ENCODE measurements at regions not wholly inside any gene's neighbourhood (a gene's known extent, or its start where the extent isn't known, plus 50 kb on each side); places are given as distances from the start of the nearest gene placed in this dataset.

DNA sequence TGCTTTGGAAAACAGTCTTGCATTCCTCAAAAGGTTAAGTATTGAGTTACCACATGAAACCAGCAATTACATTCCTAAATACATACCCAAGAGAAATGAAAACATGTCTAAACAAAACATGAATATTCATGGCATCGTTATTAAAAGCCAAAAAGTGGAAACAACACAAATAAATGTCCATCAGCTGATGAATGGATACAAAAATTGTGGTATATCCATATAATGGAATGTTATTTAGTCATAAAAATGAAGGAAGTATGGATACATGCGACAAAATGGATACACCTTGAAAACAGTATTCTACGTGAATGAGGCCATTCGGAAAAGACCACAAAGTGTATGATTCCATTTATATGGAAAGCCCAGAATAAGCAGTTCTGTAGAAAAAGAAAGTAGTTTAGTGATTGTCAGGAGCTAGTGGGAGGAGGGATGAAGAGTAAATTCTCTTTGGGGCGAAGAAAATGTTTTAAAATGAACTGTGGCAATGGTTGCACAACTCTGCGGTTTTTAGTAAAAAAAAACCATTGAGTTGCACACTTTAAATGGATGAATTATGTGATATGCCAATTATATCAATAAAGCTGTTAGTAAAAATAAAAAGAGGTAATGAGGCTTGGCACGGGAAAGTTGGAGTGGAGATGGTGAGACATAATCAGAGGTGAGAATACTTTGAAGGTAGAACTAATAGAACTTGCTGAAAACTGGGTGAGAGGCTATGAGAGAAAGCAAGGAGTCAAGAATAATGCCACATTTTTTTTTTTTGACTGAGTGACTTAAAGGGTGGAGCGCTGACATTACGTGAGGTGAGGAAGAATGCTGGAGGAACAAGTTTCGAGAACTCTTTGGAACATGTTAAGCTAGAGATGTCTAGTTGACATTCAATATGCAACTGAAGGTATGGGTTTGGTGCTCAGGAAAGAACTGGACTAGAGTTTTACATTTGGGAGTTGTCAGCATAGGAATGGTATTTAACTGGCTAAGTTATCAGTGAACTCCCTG is 194.9 kb upstream of the ZNF608 start:
- Histone ChIP-seq H3K9me3 (no peaks in the 10 kb centered on the region), H3K4me3 (ENCODE audit: control insufficient read depth in 1 of 2, extremely low read depth in 1 of 2, low read length in 1 of 2) (no peak overlapping the region), H3K4me1 (ENCODE audit: control insufficient read depth in 1 of 2, extremely low read depth in 1 of 2, insufficient read depth in 2 of 2, low read length in 2 of 2) (no peaks in the 10 kb centered on the region), H3K27me3 (replicated peaks in 1 of 2; ENCODE audit: control insufficient read depth in 2 of 2, extremely low read depth in 1 of 2, insufficient read depth in 2 of 2, low read length in 1 of 2) (no peaks in the 10 kb centered on the region), H3K27ac (ENCODE audit: low read length) (no peak overlapping the region), H3K36me3 (ENCODE audit: control insufficient read depth in 2 of 2, extremely low read depth in 1 of 2, insufficient read depth in 1 of 2, low read length in 1 of 2) (no peaks in the 10 kb centered on the region)
- no peaks in the 10 kb centered on the region for H3K36me3 Mint-ChIP-seq
- no peaks in the 10 kb centered on the region for H3K27me3 Mint-ChIP-seq
- H3K4me3 Mint-ChIP-seq, result no peak overlapping the region
- 78% methylated on average over 9 of the region's 10 CpGs for WGBS (ENCODE audit: insufficient coverage)
- no peak for ATAC-seq (replicated peaks in 1 of 4)
- peaks cover 2 to 9% (median 5%) of the 10 kb centered on the region in 3 donors for H3K9me3 Mint-ChIP-seq
- H3K4me1 Mint-ChIP-seq, result no peaks in the 10 kb centered on the region
- no peak overlapping the region for H3K27ac Mint-ChIP-seq
- DNase-seq, result no peak
- POLR2A ChIA-PET, result interaction anchor here in 1 of 2 donors (0.7 kb wide), 1 partner anchor 16 kb away, joined by 3 read pairs; no protein-coding TSS in a partner anchor
- CTCF ChIA-PET, result no interaction called here

DNA sequence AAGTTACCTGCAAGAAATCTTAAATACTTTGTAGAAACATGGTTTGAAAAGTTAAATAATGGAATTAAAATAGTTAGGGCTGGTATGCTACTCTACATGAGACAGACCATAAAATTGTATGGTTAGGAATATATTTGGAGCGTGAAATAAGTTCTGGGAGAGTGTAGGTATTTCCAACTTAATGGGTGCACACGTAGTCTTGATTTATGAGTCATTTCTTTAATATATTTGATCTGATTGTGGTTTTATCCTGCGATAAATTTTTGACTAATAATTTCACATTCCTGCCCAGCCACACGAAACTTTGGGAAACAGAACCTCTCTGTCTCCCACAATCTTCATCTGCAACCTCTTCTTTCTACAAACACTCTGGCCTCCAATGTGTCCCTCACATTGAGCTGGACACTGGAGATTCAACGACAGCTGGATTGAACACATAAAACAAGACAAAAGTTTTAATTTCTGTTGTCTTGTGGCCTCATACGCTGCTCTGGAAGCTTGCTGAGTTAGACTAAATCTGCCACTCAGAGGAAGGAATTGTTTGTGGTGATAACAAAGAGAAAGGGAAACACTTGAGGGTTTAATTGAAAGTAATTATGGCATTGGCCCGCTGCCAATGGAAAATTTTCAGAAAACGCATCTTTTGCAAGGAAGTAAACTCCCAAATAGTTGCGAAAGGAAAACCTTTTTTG is 201.8 kb upstream of the ZNF608 start:
- Histone ChIP-seq H3K27me3 (replicated peaks in 1 of 2; ENCODE audit: control insufficient read depth in 2 of 2, extremely low read depth in 1 of 2, insufficient read depth in 2 of 2, low read length in 1 of 2) (no peaks in the 10 kb centered on the region), H3K27ac (ENCODE audit: low read length) (no peak overlapping the region), H3K4me1 (ENCODE audit: control insufficient read depth in 1 of 2, extremely low read depth in 1 of 2, insufficient read depth in 2 of 2, low read length in 2 of 2) (no peaks in the 10 kb centered on the region), H3K9me3 (no peaks in the 10 kb centered on the region), H3K36me3 (ENCODE audit: control insufficient read depth in 2 of 2, extremely low read depth in 1 of 2, insufficient read depth in 1 of 2, low read length in 1 of 2) (no peaks in the 10 kb centered on the region), H3K4me3 (ENCODE audit: control insufficient read depth in 1 of 2, extremely low read depth in 1 of 2, low read length in 1 of 2) (no peak overlapping the region)
- DNase-seq, result no peak
- Mint-ChIP-seq H3K4me1 (no peaks in the 10 kb centered on the region), H3K4me3 (no peak overlapping the region), H3K27me3 (no peaks in the 10 kb centered on the region), H3K9me3 (peaks cover 0 to 3% (median 2%) of the 10 kb centered on the region in 3 donors), H3K27ac (no peak overlapping the region), H3K36me3 (no peaks in the 10 kb centered on the region)
- CTCF ChIA-PET, result no interaction called here
- no peak for ATAC-seq (replicated peaks in 1 of 4)
- POLR2A ChIA-PET, result no interaction called here
- WGBS (ENCODE audit: insufficient coverage), result 34% methylated on average over 3 of the region's 9 CpGs

DNA sequence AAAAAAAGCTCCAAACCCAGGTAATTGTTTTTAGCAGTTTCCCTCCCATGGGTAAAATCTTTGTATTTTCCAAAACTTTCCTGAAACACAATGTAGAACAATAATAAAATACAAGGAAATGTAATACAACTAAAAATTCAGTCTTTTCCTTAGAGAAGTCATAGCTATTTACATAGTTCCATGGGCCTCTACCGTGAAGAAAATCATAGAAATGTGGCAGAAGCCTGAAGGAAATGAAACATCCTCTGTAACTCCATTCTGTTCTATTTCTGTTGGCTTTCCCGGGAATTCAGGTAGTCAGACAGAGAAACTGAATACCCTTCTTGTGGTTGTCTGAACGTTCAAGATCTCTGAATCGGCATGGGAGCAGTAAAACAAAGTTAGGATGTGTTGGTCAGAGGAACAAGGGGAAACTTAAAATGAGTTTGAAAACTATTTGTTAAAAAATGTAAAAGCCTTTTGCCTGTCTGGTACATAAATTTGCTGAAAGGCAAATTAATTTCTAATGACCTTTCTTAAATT is 202.4 kb upstream of the ZNF608 start:
- Mint-ChIP-seq H3K9me3 (peaks cover 0 to 3% (median 2%) of the 10 kb centered on the region in 3 donors), H3K36me3 (no peaks in the 10 kb centered on the region), H3K4me3 (no peak overlapping the region), H3K27me3 (no peaks in the 10 kb centered on the region), H3K4me1 (no peaks in the 10 kb centered on the region), H3K27ac (no peak overlapping the region)
- H3K27ac ChIP-seq (ENCODE audit: low read length), result no peak overlapping the region
- ChIA-PET POLR2A (no interaction called here), CTCF (no interaction called here)
- DNase-seq (no peak), ATAC-seq (replicated peaks in 1 of 4) (no peak)
- H3K4me1 ChIP-seq (ENCODE audit: control insufficient read depth in 1 of 2, extremely low read depth in 1 of 2, insufficient read depth in 2 of 2, low read length in 2 of 2), result no peaks in the 10 kb centered on the region
- no peak overlapping the region for H3K4me3 ChIP-seq (ENCODE audit: control insufficient read depth in 1 of 2, extremely low read depth in 1 of 2, low read length in 1 of 2)
- 16% methylated on average over 3 of the region's 4 CpGs for WGBS (ENCODE audit: insufficient coverage)
- H3K27me3 ChIP-seq (replicated peaks in 1 of 2; ENCODE audit: control insufficient read depth in 2 of 2, extremely low read depth in 1 of 2, insufficient read depth in 2 of 2, low read length in 1 of 2), result no peaks in the 10 kb centered on the region
- no peaks in the 10 kb centered on the region for H3K36me3 ChIP-seq (ENCODE audit: control insufficient read depth in 2 of 2, extremely low read depth in 1 of 2, insufficient read depth in 1 of 2, low read length in 1 of 2)
- H3K9me3 ChIP-seq, result no peaks in the 10 kb centered on the region

DNA sequence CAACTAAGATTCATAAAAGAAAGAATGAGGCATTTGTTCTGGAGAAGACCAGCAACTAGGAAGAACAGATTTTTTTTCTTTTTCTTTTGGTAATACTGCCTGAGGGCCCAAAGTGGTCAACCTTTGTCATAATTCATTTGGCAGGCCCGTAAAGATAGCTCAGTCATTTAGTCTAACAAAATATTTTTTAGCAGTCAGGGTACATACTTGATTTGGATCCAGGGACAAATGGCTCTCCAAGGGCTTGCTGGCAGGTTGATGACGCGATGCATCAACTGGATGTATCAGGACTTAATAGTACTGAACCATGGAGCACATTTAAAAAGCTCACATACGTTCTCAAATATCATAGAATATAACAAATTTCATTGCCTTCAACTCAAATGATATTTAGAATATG is 203.4 kb upstream of the ZNF608 start:
- H3K27me3 Mint-ChIP-seq, result no peaks in the 10 kb centered on the region
- no peaks in the 10 kb centered on the region for H3K36me3 Mint-ChIP-seq
- WGBS (ENCODE audit: insufficient coverage), result 92% methylated on average over 2 of the region's 4 CpGs
- Histone ChIP-seq H3K4me3 (ENCODE audit: control insufficient read depth in 1 of 2, extremely low read depth in 1 of 2, low read length in 1 of 2) (no peak overlapping the region), H3K4me1 (ENCODE audit: control insufficient read depth in 1 of 2, extremely low read depth in 1 of 2, insufficient read depth in 2 of 2, low read length in 2 of 2) (no peaks in the 10 kb centered on the region), H3K27ac (ENCODE audit: low read length) (no peak overlapping the region), H3K9me3 (no peaks in the 10 kb centered on the region), H3K27me3 (replicated peaks in 1 of 2; ENCODE audit: control insufficient read depth in 2 of 2, extremely low read depth in 1 of 2, insufficient read depth in 2 of 2, low read length in 1 of 2) (no peaks in the 10 kb centered on the region), H3K36me3 (ENCODE audit: control insufficient read depth in 2 of 2, extremely low read depth in 1 of 2, insufficient read depth in 1 of 2, low read length in 1 of 2) (no peaks in the 10 kb centered on the region)
- H3K4me1 Mint-ChIP-seq, result no peaks in the 10 kb centered on the region
- ATAC-seq (replicated peaks in 1 of 4) (no peak), DNase-seq (no peak)
- H3K4me3 Mint-ChIP-seq, result no peak overlapping the region
- peaks cover 0 to 3% (median 2%) of the 10 kb centered on the region in 3 donors for H3K9me3 Mint-ChIP-seq
- no peak overlapping the region for H3K27ac Mint-ChIP-seq
- ChIA-PET CTCF (no interaction called here), POLR2A (no interaction called here)

DNA sequence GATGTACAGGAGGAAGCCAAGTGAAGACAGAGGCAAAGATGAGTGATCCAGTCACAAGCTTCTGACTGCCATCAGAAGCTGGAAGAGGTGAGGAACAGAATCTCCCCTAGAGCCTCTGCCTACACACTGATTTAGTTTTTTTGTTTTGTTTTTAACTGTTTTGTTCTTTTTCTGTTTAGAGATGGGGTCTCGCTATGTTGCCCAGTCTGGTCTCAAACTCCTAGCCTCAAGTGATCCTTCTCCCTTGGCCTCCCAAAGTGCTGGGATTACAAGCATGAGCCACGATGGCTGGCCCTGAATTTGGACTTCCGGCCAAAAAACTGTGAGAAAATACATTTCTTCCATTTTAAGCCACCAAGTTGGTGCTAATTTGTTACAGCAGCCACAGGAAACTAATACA is 204.7 kb upstream of the ZNF608 start:
- H3K4me1 Mint-ChIP-seq, result no peaks in the 10 kb centered on the region
- H3K27me3 Mint-ChIP-seq, result no peaks in the 10 kb centered on the region
- H3K27me3 ChIP-seq (replicated peaks in 1 of 2; ENCODE audit: control insufficient read depth in 2 of 2, extremely low read depth in 1 of 2, insufficient read depth in 2 of 2, low read length in 1 of 2), result no peaks in the 10 kb centered on the region
- H3K36me3 Mint-ChIP-seq, result no peaks in the 10 kb centered on the region
- no peak overlapping the region for H3K4me3 ChIP-seq (ENCODE audit: control insufficient read depth in 1 of 2, extremely low read depth in 1 of 2, low read length in 1 of 2)
- no peak overlapping the region for H3K27ac Mint-ChIP-seq
- peaks cover 0 to 7% (median 2%) of the 10 kb centered on the region in 3 donors for H3K9me3 Mint-ChIP-seq
- H3K4me3 Mint-ChIP-seq, result no peak overlapping the region
- H3K4me1 ChIP-seq (ENCODE audit: control insufficient read depth in 1 of 2, extremely low read depth in 1 of 2, insufficient read depth in 2 of 2, low read length in 2 of 2), result no peaks in the 10 kb centered on the region
- ATAC-seq (replicated peaks in 1 of 4), result no peak
- H3K36me3 ChIP-seq (ENCODE audit: control insufficient read depth in 2 of 2, extremely low read depth in 1 of 2, insufficient read depth in 1 of 2, low read length in 1 of 2), result no peaks in the 10 kb centered on the region
- no peaks in the 10 kb centered on the region for H3K9me3 ChIP-seq
- no peak overlapping the region for H3K27ac ChIP-seq (ENCODE audit: low read length)
- 66% methylated on average over 2 of the region's 3 CpGs for WGBS (ENCODE audit: insufficient coverage)
- DNase-seq, result no peak
- ChIA-PET CTCF (interaction anchor here in 1 of 2 donors (0.6 kb wide), 1 partner anchor 115 kb away, joined by 3 read pairs; no protein-coding TSS in a partner anchor), POLR2A (no interaction called here)

DNA sequence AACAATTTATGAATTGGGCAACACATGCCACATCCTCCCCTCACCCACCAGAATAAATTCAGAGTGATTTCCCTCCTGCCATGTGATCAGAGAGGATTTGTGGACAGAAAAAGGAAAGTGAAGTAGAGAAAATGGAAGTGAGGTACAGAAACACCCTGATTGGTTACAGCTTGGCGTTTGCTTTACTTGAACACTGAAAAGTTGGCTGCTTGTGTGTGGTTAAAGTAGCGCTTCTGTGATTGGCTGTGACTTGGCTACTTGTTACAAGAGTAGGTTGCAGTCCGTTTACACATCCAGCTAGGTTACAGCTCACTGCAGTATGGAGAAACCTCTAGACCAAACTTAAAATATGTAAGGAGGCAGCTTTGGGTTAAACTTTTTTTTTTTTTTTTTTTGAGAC is 205.2 kb upstream of the ZNF608 start:
- Mint-ChIP-seq H3K4me3 (no peak overlapping the region), H3K9me3 (peaks cover 0 to 7% (median 2%) of the 10 kb centered on the region in 3 donors), H3K27ac (no peak overlapping the region), H3K4me1 (no peaks in the 10 kb centered on the region), H3K27me3 (no peaks in the 10 kb centered on the region), H3K36me3 (no peaks in the 10 kb centered on the region)
- no peaks in the 10 kb centered on the region for H3K27me3 ChIP-seq (replicated peaks in 1 of 2; ENCODE audit: control insufficient read depth in 2 of 2, extremely low read depth in 1 of 2, insufficient read depth in 2 of 2, low read length in 1 of 2)
- H3K36me3 ChIP-seq (ENCODE audit: control insufficient read depth in 2 of 2, extremely low read depth in 1 of 2, insufficient read depth in 1 of 2, low read length in 1 of 2), result no peaks in the 10 kb centered on the region
- ATAC-seq (replicated peaks in 1 of 4) (no peak), DNase-seq (peak in 1 of 35 experiments; percentile 24)
- no peaks in the 10 kb centered on the region for H3K9me3 ChIP-seq
- CTCF ChIA-PET, result no interaction called here
- POLR2A ChIA-PET, result no interaction called here
- no peaks in the 10 kb centered on the region for H3K4me1 ChIP-seq (ENCODE audit: control insufficient read depth in 1 of 2, extremely low read depth in 1 of 2, insufficient read depth in 2 of 2, low read length in 2 of 2)
- peak overlapping the region; percentile 26 for H3K27ac ChIP-seq (ENCODE audit: low read length)
- H3K4me3 ChIP-seq (ENCODE audit: control insufficient read depth in 1 of 2, extremely low read depth in 1 of 2, low read length in 1 of 2), result no peak overlapping the region
- 40% methylated on average over 1 of the region's 3 CpGs for WGBS (ENCODE audit: insufficient coverage)

Measured in T-cell (primary cell).